ENCODE measurements at regions not wholly inside any gene's neighbourhood (a gene's known extent, or its start where the extent isn't known, plus 50 kb on each side); places are given as distances from the start of the nearest gene placed in this dataset.

DNA sequence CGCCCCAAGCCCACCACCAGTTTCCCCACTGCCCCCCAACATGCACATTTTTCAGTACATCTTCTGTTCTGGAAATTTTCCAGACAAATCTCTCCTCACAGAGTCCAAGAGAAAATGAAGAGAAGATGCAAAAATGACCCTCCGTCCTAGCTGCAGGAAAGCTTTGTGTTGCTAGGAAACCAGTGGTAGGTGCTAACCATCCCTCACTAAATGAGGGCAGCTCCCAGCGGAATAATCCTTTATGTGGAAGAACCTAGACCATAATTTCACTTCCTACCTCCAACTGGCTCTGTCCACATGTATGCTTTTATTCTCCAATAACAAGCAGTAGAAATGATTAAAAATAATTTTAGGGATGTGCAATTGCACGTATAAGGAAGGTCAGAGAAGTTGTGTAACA, 311.9 kb upstream of the EPHA4 start:
- ChIA-PET CTCF (ENCODE audit: low intra/inter-chr PET ratio) (no interaction called here), POLR2A (no interaction called here)
- DNase-seq (ENCODE audit: extremely low read depth in 1 of 4, low spot score in 3 of 4) (no peak), FAIRE-seq (no peak), ATAC-seq (no peak)
- Histone ChIP-seq H3K27me3 (ENCODE audit: control insufficient read depth in 2 of 2, insufficient read depth in 2 of 2, low read length in 2 of 2) (no peaks in the 10 kb centered on the region), H3K4me3 (no peak overlapping the region), H3K9me1 (ENCODE audit: control insufficient read depth, insufficient read depth, low read length) (no peaks in the 10 kb centered on the region), H4K20me1 (replicated peaks; ENCODE audit: control insufficient read depth, insufficient read depth, low read length) (no peaks in the 10 kb centered on the region), H3K9me3 (replicated peaks; ENCODE audit: control insufficient read depth, insufficient read depth, low read depth, low read length) (no peaks in the 10 kb centered on the region), H3K79me2 (ENCODE audit: control insufficient read depth, insufficient read depth, low read length) (no peaks in the 10 kb centered on the region), H3K9ac (ENCODE audit: insufficient read depth in 1 of 2, low read depth in 2 of 2, low read length in 2 of 2) (no peak overlapping the region), H2AFZ (ENCODE audit: low read depth, low read length) (no peak overlapping the region), H3K36me3 (ENCODE audit: control insufficient read depth, insufficient read depth, low read length) (no peaks in the 10 kb centered on the region), H3K27ac (ENCODE audit: extremely low read depth, low read depth, low read length) (no peak overlapping the region), H3K4me1 (replicated peaks in 1 of 2; ENCODE audit: control insufficient read depth in 2 of 2, insufficient read depth in 2 of 2, low read length in 2 of 2) (no peaks in the 10 kb centered on the region), H3K4me2 (ENCODE audit: insufficient read depth, low read length) (no peak overlapping the region)
- WGBS (ENCODE audit: insufficient coverage, low coverage, missing lambda C conversion rate), result 0% methylated on average over 3 of the region's 4 CpGs
- TF ChIP-seq LCOR (CRISPR knock-in tag; IDR thresholded peaks at IDR 0.05) (no peak), SAP30 (IDR thresholded peaks at IDR 0.05; ENCODE audit: borderline replicate concordance, insufficient read depth, low read depth, low read length, poor library complexity, severe bottlenecking) (no peak), DNMT1 (IDR thresholded peaks at IDR 0.05) (no peak), NFIX (CRISPR knock-in tag; IDR thresholded peaks at IDR 0.05; ENCODE audit: low read depth) (no peak), ZNF780A (CRISPR knock-in tag; IDR thresholded peaks at IDR 0.05) (no peak), ZNF785 (CRISPR knock-in tag; IDR thresholded peaks at IDR 0.05) (no peak), ZNF76 (CRISPR knock-in tag; IDR thresholded peaks at IDR 0.05; ENCODE audit: borderline replicate concordance) (no peak), ZNF140 (CRISPR knock-in tag; IDR thresholded peaks at IDR 0.05) (no peak), PHF21A (IDR thresholded peaks at IDR 0.05; ENCODE audit: borderline replicate concordance, low read depth) (no peak), ZNF778 (CRISPR knock-in tag; IDR thresholded peaks at IDR 0.05) (no peak), RB1 (IDR thresholded peaks at IDR 0.05; ENCODE audit: low read depth) (no peak), TRIM28 (IDR thresholded peaks at IDR 0.05) (no peak), THRAP3 (IDR thresholded peaks at IDR 0.05; ENCODE audit: borderline replicate concordance) (no peak), ZKSCAN3 (CRISPR knock-in tag; IDR thresholded peaks at IDR 0.05) (no peak)
- TF ChIP-seq, protein P1, sequence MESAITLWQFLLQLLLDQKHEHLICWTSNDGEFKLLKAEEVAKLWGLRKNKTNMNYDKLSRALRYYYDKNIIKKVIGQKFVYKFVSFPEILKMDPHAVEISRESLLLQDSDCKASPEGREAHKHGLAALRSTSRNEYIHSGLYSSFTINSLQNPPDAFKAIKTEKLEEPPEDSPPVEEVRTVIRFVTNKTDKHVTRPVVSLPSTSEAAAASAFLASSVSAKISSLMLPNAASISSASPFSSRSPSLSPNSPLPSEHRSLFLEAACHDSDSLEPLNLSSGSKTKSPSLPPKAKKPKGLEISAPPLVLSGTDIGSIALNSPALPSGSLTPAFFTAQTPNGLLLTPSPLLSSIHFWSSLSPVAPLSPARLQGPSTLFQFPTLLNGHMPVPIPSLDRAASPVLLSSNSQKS (CRISPR knock-in tag; IDR thresholded peaks at IDR 0.05), result no peak
- TF ChIP-seq, protein P2, sequence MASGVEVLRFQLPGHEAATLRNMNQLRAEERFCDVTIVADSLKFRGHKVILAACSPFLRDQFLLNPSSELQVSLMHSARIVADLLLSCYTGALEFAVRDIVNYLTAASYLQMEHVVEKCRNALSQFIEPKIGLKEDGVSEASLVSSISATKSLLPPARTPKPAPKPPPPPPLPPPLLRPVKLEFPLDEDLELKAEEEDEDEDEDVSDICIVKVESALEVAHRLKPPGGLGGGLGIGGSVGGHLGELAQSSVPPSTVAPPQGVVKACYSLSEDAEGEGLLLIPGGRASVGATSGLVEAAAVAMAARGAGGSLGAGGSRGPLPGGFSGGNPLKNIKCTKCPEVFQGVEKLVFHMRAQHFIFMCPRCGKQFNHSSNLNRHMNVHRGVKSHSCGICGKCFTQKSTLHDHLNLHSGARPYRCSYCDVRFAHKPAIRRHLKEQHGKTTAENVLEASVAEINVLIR (CRISPR knock-in tag; IDR thresholded peaks at IDR 0.05), result no peak
- TF ChIP-seq, protein P3, sequence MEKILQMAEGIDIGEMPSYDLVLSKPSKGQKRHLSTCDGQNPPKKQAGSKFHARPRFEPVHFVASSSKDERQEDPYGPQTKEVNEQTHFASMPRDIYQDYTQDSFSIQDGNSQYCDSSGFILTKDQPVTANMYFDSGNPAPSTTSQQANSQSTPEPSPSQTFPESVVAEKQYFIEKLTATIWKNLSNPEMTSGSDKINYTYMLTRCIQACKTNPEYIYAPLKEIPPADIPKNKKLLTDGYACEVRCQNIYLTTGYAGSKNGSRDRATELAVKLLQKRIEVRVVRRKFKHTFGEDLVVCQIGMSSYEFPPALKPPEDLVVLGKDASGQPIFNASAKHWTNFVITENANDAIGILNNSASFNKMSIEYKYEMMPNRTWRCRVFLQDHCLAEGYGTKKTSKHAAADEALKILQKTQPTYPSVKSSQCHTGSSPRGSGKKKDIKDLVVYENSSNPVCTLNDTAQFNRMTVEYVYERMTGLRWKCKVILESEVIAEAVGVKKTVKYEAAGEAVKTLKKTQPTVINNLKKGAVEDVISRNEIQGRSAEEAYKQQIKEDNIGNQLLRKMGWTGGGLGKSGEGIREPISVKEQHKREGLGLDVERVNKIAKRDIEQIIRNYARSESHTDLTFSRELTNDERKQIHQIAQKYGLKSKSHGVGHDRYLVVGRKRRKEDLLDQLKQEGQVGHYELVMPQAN (IDR thresholded peaks at IDR 0.05; ENCODE audit: borderline replicate concordance), result no peak
- BruUV-seq (replicated peaks), result no TSS peak
- in situ Hi-C loops (cut with MboI), result no loop called here
- intact Hi-C loops (cut with micrococcal nuclease), result no loop called here

Measured in K562 (cell line).